ENCODE measurements at regions not wholly inside any gene's neighbourhood (a gene's known extent, or its start where the extent isn't known, plus 50 kb on each side); places are given as distances from the start of the nearest gene placed in this dataset.
"Not testable (repeated sequence)": the region's sequence is repeated elsewhere in the genome, so short reads cannot be mapped to it uniquely, and the experiment has no call there.

GRCh38 chr3:82493858-82494257 is 732.4 kb upstream of the GBE1 start:
- DNase-seq, result no peak
- in situ Hi-C loops (cut with MboI; ENCODE audit: low pct_unique_long_range_greater_than_20kb, low sequenced_read_pairs), result no loop called here

- in situ Hi-C loops (cut with MboI; ENCODE audit: low pct_unique_long_range_greater_than_20kb, low sequenced_read_pairs), result no loop called here
- no peak for DNase-seq
These were observed 713.9 kb upstream of the GBE1 start for GRCh38 chr3:82475306-82475705.

- in situ Hi-C loops (cut with MboI; ENCODE audit: low pct_unique_long_range_greater_than_20kb, low sequenced_read_pairs), result no loop called here
These were observed 713.3 kb upstream of the GBE1 start for GRCh38 chr3:82474711-82475110.

GRCh38 chr3:82473864-82474541 is 712.6 kb upstream of the GBE1 start:
- DNase-seq, result no peak
- in situ Hi-C loops (cut with MboI; ENCODE audit: low pct_unique_long_range_greater_than_20kb, low sequenced_read_pairs), result no loop called here

More at GRCh38 chr3:82474711-82475110, 713.3 kb upstream of the GBE1 start:
- no peak for DNase-seq

GRCh38 chr3:82467051-82467450 is 705.6 kb upstream of the GBE1 start:
- in situ Hi-C loops (cut with MboI; ENCODE audit: low pct_unique_long_range_greater_than_20kb, low sequenced_read_pairs), result no loop called here
- no peak for DNase-seq

GRCh38 chr3:82462977-82463376 is 701.5 kb upstream of the GBE1 start:
- DNase-seq, result no peak
- in situ Hi-C loops (cut with MboI; ENCODE audit: low pct_unique_long_range_greater_than_20kb, low sequenced_read_pairs), result no loop called here

GRCh38 chr3:82461049-82461889 is 699.8 kb upstream of the GBE1 start:
- DNase-seq, result no peak
- in situ Hi-C loops (cut with MboI; ENCODE audit: low pct_unique_long_range_greater_than_20kb, low sequenced_read_pairs), result no loop called here

- no peak for DNase-seq
- in situ Hi-C loops (cut with MboI; ENCODE audit: low pct_unique_long_range_greater_than_20kb, low sequenced_read_pairs), result no loop called here
These were observed 686.9 kb upstream of the GBE1 start for GRCh38 chr3:82448320-82448719.

GRCh38 chr3:82428821-82429220 is 667.4 kb upstream of the GBE1 start:
- in situ Hi-C loops (cut with MboI; ENCODE audit: low pct_unique_long_range_greater_than_20kb, low sequenced_read_pairs); DNase-seq: not testable (repeated sequence)

GRCh38 chr3:82424031-82424339 is 662.5 kb upstream of the GBE1 start:
- in situ Hi-C loops (cut with MboI; ENCODE audit: low pct_unique_long_range_greater_than_20kb, low sequenced_read_pairs), result no loop called here
- no peak for DNase-seq

- DNase-seq, result no peak
These were observed 662.0 kb upstream of the GBE1 start for GRCh38 chr3:82423268-82424030.

GRCh38 chr3:82416830-82417229 is 655.4 kb upstream of the GBE1 start:
- in situ Hi-C loops (cut with MboI; ENCODE audit: low pct_unique_long_range_greater_than_20kb, low sequenced_read_pairs), result no loop called here
- no peak for DNase-seq

More at GRCh38 chr3:82423268-82424030, 662.0 kb upstream of the GBE1 start:
- in situ Hi-C loops (cut with MboI; ENCODE audit: low pct_unique_long_range_greater_than_20kb, low sequenced_read_pairs), result no loop called here

- in situ Hi-C loops (cut with MboI; ENCODE audit: low pct_unique_long_range_greater_than_20kb, low sequenced_read_pairs), result no loop called here
- no peak for DNase-seq
These were observed 654.9 kb upstream of the GBE1 start for GRCh38 chr3:82416349-82416748.

GRCh38 chr3:82413171-82413570 is 651.7 kb upstream of the GBE1 start:
- DNase-seq, result no peak
- in situ Hi-C loops (cut with MboI; ENCODE audit: low pct_unique_long_range_greater_than_20kb, low sequenced_read_pairs), result no loop called here

- in situ Hi-C loops (cut with MboI; ENCODE audit: low pct_unique_long_range_greater_than_20kb, low sequenced_read_pairs), result no loop called here
- no peak for DNase-seq
These were observed 648.9 kb upstream of the GBE1 start for GRCh38 chr3:82410366-82410765.

GRCh38 chr3:82409842-82410241 is 648.4 kb upstream of the GBE1 start:
- in situ Hi-C loops (cut with MboI; ENCODE audit: low pct_unique_long_range_greater_than_20kb, low sequenced_read_pairs), result no loop called here

GRCh38 chr3:82392203-82392775 is 630.8 kb upstream of the GBE1 start:
- in situ Hi-C loops (cut with MboI; ENCODE audit: low pct_unique_long_range_greater_than_20kb, low sequenced_read_pairs), result no loop called here
- no peak for DNase-seq

More at GRCh38 chr3:82409842-82410241, 648.4 kb upstream of the GBE1 start:
- DNase-seq, result no peak

- DNase-seq, result no peak
- in situ Hi-C loops (cut with MboI; ENCODE audit: low pct_unique_long_range_greater_than_20kb, low sequenced_read_pairs), result no loop called here
These were observed 629.4 kb upstream of the GBE1 start for GRCh38 chr3:82390868-82391267.

GRCh38 chr3:82386647-82387046 is 625.2 kb upstream of the GBE1 start:
- in situ Hi-C loops (cut with MboI; ENCODE audit: low pct_unique_long_range_greater_than_20kb, low sequenced_read_pairs), result no loop called here
- DNase-seq, result no peak

GRCh38 chr3:82384181-82384580 is 622.7 kb upstream of the GBE1 start:
- in situ Hi-C loops (cut with MboI; ENCODE audit: low pct_unique_long_range_greater_than_20kb, low sequenced_read_pairs), result no loop called here
- DNase-seq, result no peak
